Astrocyte (in vitro differentiated cells and primary cell): ENCODE measurements at regions not wholly inside any gene's neighbourhood (a gene's known extent, or its start where the extent isn't known, plus 50 kb on each side); places are given as distances from the start of the nearest gene placed in this dataset.

Experiments used
- DNase-seq: peaks from one replicate; pipeline ENCODE4 v3.0.0-alpha.2; 2010; ENCODE audit warnings: low read depth
- FAIRE-seq: peaks from 2 replicates; lab custom pipeline; 2011; peaks lifted over from hg19 to GRCh38; lab: Jason Lieb, UNC
- H2AFZ ChIP-seq: 2 replicates; pipeline ENCODE4 v1.6.0; 2012; ENCODE audit warnings: low read depth, low read length, inconsistent platforms
- H3K27ac ChIP-seq: 2 replicates; pipeline ENCODE4 v1.5.1; 2011; ENCODE audit warnings: low read depth, low read length, inconsistent platforms
- H3K27me3 ChIP-seq: 2 replicates; pipeline ENCODE4 v1.6.0; 2011; ENCODE audit warnings: low read length, inconsistent platforms; ENCODE audit not compliant: insufficient read depth
- H3K36me3 ChIP-seq: 2 replicates; pipeline ENCODE4 v1.5.1; 2011; ENCODE audit warnings: low read length, inconsistent platforms; ENCODE audit not compliant: insufficient read depth
- H3K4me1 ChIP-seq: 2 replicates; pipeline ENCODE4 v1.5.1; 2011; ENCODE audit warnings: low read length, inconsistent platforms; ENCODE audit not compliant: insufficient read depth
- H3K4me2 ChIP-seq: 2 replicates; pipeline ENCODE4 v1.6.0; 2012; ENCODE audit warnings: low read length, inconsistent platforms
- H3K4me3 ChIP-seq: 2 replicates; pipeline ENCODE4 v1.5.1; 2011; ENCODE audit warnings: low read depth, mild to moderate bottlenecking, low read length, inconsistent platforms; ENCODE audit not compliant: insufficient read depth
- H3K79me2 ChIP-seq: 2 replicates; pipeline ENCODE4 v1.6.0; 2012; ENCODE audit warnings: mild to moderate bottlenecking, low read length, inconsistent platforms; ENCODE audit not compliant: insufficient read depth
- H3K9ac ChIP-seq: 2 replicates; pipeline ENCODE4 v1.6.0; 2012; ENCODE audit warnings: mild to moderate bottlenecking, low read length, inconsistent platforms
- H3K9me3 ChIP-seq: 2 replicates; pipeline ENCODE4 v1.5.1; 2012; ENCODE audit warnings: low read depth, mild to moderate bottlenecking, low read length, inconsistent platforms; ENCODE audit not compliant: insufficient read depth
- H4K20me1 ChIP-seq: 2 replicates; pipeline ENCODE4 v1.6.0; 2012; ENCODE audit warnings: low read length, inconsistent platforms; ENCODE audit not compliant: insufficient read depth
- H3K27ac Mint-ChIP-seq: one replicate; pipeline ENCODE4 v1.8.0; 2021; ENCODE audit warnings: mild to moderate bottlenecking, mixed read lengths; ENCODE audit not compliant: unreplicated experiment
- H3K27me3 Mint-ChIP-seq: one replicate; pipeline ENCODE4 v1.8.0; 2021; ENCODE audit warnings: low read depth, mixed read lengths; ENCODE audit not compliant: unreplicated experiment
- H3K36me3 Mint-ChIP-seq: one replicate; pipeline ENCODE4 v1.8.0; 2021; ENCODE audit warnings: low read depth, mixed read lengths; ENCODE audit not compliant: unreplicated experiment
- H3K4me1 Mint-ChIP-seq: one replicate; pipeline ENCODE4 v1.8.0; 2021; ENCODE audit warnings: low read depth, mixed read lengths; ENCODE audit not compliant: unreplicated experiment
- H3K4me3 Mint-ChIP-seq: one replicate; pipeline ENCODE4 v1.8.0; 2021; ENCODE audit warnings: mild to moderate bottlenecking, moderate library complexity, mixed read lengths; ENCODE audit not compliant: unreplicated experiment
- H3K9me3 Mint-ChIP-seq: one replicate; pipeline ENCODE4 v1.8.0; 2021; ENCODE audit warnings: mild to moderate bottlenecking, mixed read lengths; ENCODE audit not compliant: unreplicated experiment
- EZH2 ChIP-seq: IDR thresholded peaks from 2 replicates; pipeline ENCODE4 v1.6.1; 2012; ENCODE audit warnings: mild to moderate bottlenecking, low read length, inconsistent platforms; ENCODE audit not compliant: insufficient read depth
- TF ChIP-seq, protein P1 (sequence below): IDR thresholded peaks from 2 replicates; pipeline ENCODE4 v1.5.1; 2011; ENCODE audit warnings: low read depth, mild to moderate bottlenecking, inconsistent platforms, low read length, moderate library complexity; ENCODE audit not compliant: insufficient read depth

DNA sequence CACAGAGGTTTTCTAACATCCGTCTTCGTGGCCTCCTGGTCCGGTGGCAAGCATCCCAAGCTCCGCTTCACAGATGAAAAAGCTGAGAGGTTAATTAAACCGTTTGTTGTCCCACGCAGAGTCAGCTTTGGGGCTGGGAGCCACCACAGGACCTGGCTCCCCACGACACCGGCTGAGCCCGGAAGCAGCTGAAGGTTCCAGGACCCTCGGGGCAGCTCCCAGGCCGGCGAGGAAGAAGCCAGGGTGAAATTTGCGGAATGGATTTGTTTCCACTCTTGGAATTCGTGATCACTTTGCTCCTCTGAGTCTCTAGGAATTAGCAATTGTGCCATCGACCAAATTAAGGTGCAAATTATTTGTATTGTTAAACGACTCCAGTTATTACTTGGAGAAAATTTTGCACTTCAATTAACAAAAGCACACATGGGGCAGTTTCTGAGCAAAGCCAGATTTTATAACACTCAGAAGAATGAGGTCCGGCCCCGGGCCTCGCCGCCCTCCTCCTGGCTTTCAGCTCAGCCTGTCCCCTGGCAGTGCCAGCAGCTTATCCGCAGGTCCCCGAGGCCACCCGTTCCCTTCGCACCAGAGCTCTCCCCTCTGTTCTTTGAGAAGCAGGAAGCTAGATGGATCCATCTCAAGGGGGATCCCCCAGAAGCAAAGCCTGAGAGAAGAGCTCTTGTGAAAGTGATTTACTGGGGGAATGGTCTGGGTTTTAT is 69.1 kb downstream of the SIK1 start:
- H3K4me2 ChIP-seq = no peak overlapping the region
- Mint-ChIP-seq H3K27me3 (peaks cover 46% of the 10 kb centered on the region), H3K9me3 (peaks cover 7% of the 10 kb centered on the region), H3K36me3 (no peaks in the 10 kb centered on the region), H3K27ac (no peak overlapping the region), H3K4me3 (no peak overlapping the region), H3K4me1 (no peaks in the 10 kb centered on the region)
- H3K27me3 ChIP-seq = peaks cover 9% of the 10 kb centered on the region
- H3K4me3 ChIP-seq = no peak overlapping the region
- H2AFZ ChIP-seq = no peak overlapping the region
- H3K27ac ChIP-seq = no peak overlapping the region
- H4K20me1 ChIP-seq = no peaks in the 10 kb centered on the region
- DNase-seq = no peak
- no peaks in the 10 kb centered on the region for H3K36me3 ChIP-seq
- H3K9ac ChIP-seq = no peak overlapping the region
- H3K9me3 ChIP-seq = no peaks in the 10 kb centered on the region
- no peak for TF ChIP-seq EZH2
- TF ChIP-seq, protein P1, sequence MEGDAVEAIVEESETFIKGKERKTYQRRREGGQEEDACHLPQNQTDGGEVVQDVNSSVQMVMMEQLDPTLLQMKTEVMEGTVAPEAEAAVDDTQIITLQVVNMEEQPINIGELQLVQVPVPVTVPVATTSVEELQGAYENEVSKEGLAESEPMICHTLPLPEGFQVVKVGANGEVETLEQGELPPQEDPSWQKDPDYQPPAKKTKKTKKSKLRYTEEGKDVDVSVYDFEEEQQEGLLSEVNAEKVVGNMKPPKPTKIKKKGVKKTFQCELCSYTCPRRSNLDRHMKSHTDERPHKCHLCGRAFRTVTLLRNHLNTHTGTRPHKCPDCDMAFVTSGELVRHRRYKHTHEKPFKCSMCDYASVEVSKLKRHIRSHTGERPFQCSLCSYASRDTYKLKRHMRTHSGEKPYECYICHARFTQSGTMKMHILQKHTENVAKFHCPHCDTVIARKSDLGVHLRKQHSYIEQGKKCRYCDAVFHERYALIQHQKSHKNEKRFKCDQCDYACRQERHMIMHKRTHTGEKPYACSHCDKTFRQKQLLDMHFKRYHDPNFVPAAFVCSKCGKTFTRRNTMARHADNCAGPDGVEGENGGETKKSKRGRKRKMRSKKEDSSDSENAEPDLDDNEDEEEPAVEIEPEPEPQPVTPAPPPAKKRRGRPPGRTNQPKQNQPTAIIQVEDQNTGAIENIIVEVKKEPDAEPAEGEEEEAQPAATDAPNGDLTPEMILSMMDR = no peak
- no peak for FAIRE-seq
- H3K4me1 ChIP-seq = peaks cover 9% of the 10 kb centered on the region
- H3K79me2 ChIP-seq = no peaks in the 10 kb centered on the region

DNA sequence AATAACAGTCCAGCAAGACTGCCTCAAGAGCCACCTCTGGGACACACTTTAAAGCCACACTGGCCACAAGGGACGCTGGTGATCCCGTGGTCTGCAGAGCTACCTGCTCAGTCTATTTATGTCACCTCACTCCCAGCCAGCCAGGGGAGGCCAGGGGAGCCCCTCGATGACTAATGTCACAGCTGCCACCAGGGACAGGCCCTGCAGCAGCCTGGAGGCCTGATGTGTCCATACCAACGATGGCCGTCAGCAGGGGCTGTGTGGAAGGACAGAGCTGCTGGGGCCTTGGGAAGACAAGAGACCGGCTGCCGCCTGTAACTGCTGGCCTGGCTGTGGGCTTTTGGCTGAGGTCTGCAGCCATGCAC is 71.0 kb downstream of the SIK1 start:
- TF ChIP-seq EZH2 = no peak
- TF ChIP-seq, protein P1 = no peak
- DNase-seq (no peak), FAIRE-seq (no peak)
- Mint-ChIP-seq H3K4me3 (no peak overlapping the region), H3K36me3 (no peaks in the 10 kb centered on the region), H3K4me1 (no peaks in the 10 kb centered on the region), H3K27me3 (peaks cover 36% of the 10 kb centered on the region), H3K27ac (no peak overlapping the region), H3K9me3 (peaks cover 5% of the 10 kb centered on the region)
- Histone ChIP-seq H3K9ac (no peak overlapping the region), H3K4me1 (no peaks in the 10 kb centered on the region), H2AFZ (no peak overlapping the region), H3K4me3 (no peak overlapping the region), H3K27me3 (peaks cover 9% of the 10 kb centered on the region), H3K4me2 (no peak overlapping the region), H3K27ac (no peak overlapping the region), H3K79me2 (no peaks in the 10 kb centered on the region), H3K36me3 (no peaks in the 10 kb centered on the region), H3K9me3 (no peaks in the 10 kb centered on the region), H4K20me1 (no peaks in the 10 kb centered on the region)

DNA sequence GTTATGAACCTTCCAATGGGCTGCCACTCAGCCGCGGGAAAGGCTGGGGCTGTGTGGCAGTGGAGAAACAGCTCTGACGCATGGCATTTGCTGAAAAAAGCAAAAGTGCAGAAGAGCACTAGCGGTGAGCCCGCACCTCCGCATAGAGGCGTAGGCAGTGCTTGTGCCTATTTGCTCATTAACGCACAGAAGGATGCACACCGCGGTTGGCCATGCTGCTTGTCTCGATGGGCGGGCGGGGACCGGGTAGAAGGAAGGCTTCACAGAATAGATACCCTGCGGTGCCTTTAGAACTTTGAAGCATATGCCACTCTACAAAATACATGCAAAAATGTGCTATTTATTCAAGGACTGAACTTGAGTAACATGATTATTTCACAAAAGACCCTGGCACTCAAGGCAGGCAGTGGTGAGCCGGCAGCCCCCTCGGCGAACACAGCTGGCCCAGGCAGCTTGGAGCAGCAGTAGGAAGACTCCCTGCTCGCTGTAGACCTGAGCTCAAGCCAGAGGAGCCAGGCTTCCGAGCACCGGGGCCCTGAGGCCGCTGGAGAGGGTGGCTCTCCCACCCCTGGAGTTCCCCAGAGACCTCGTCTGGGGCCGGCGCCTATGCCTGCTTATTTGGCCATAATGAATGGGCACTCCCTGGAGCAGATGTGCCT is 71.5 kb downstream of the SIK1 start:
- no peaks in the 10 kb centered on the region for H3K36me3 ChIP-seq
- no peak overlapping the region for H3K27ac ChIP-seq
- no peak overlapping the region for H3K4me2 ChIP-seq
- no peak overlapping the region for H3K4me3 Mint-ChIP-seq
- H3K9me3 ChIP-seq = no peaks in the 10 kb centered on the region
- H3K27me3 ChIP-seq = peaks cover 9% of the 10 kb centered on the region
- FAIRE-seq = no peak
- no peak overlapping the region for H2AFZ ChIP-seq
- no peaks in the 10 kb centered on the region for H3K79me2 ChIP-seq
- peaks cover 5% of the 10 kb centered on the region for H3K9me3 Mint-ChIP-seq
- DNase-seq = no peak
- H4K20me1 ChIP-seq = no peaks in the 10 kb centered on the region
- H3K9ac ChIP-seq = no peak overlapping the region
- no peak overlapping the region for H3K27ac Mint-ChIP-seq
- H3K27me3 Mint-ChIP-seq = peaks cover 34% of the 10 kb centered on the region
- TF ChIP-seq, protein P1 = no peak
- TF ChIP-seq EZH2 = no peak
- no peaks in the 10 kb centered on the region for H3K4me1 Mint-ChIP-seq
- H3K4me1 ChIP-seq = no peaks in the 10 kb centered on the region
- H3K36me3 Mint-ChIP-seq = no peaks in the 10 kb centered on the region
- H3K4me3 ChIP-seq = no peak overlapping the region
